ENCODE measurements at regions not wholly inside any gene's neighbourhood (a gene's known extent, or its start where the extent isn't known, plus 50 kb on each side); places are given as distances from the start of the nearest gene placed in this dataset.

GRCh38 chr5:124440471-124440870, 306.0 kb downstream of the ZNF608 start:
- Histone ChIP-seq H3K36me3 (ENCODE audit: control insufficient read depth in 2 of 4, insufficient read depth in 4 of 4, low read length in 3 of 4) (no peaks in the 10 kb centered on the region), H3K18ac (ENCODE audit: extremely low read depth, low read length) (no peak overlapping the region), H2BK12ac (ENCODE audit: low read depth, low read length) (no peak overlapping the region; the same call in 1 of the 2 replicates), H4K5ac (ENCODE audit: insufficient read length, low read depth, low read length) (no peak overlapping the region), H3K4me2 (ENCODE audit: insufficient read depth in 1 of 2, low read depth in 2 of 2, low read length in 2 of 2) (no peak overlapping the region), H4K8ac (ENCODE audit: extremely low read depth, insufficient read depth, low read length) (no peak overlapping the region), H2AK5ac (ENCODE audit: low read depth, low read length) (no peak overlapping the region), H3K27me3 (replicated peaks in 1 of 4; ENCODE audit: control insufficient read depth in 3 of 4, extremely low read depth in 1 of 4, insufficient read depth in 3 of 4, low read length in 3 of 4) (peaks cover 0 to 2% (median 0%) of the 10 kb centered on the region in 4 experiments; a peak in 1 of 7 replicates), H3K4me3 (ENCODE audit: extremely low read depth in 1 of 4, insufficient read depth in 2 of 4, low read depth in 3 of 4, low read length in 4 of 4) (no peak overlapping the region), H3K27ac (ENCODE audit: low read depth, low read length) (no peak overlapping the region), H3K4ac (replicated peaks; ENCODE audit: insufficient read length, low read depth, low read length) (no peak overlapping the region), H3K56ac (replicated peaks; ENCODE audit: insufficient read length, low read depth, low read length) (no peak overlapping the region), H4K91ac (replicated peaks; ENCODE audit: insufficient read length, low read length) (peak overlapping the region; percentile 32), H3K14ac (ENCODE audit: insufficient read length) (no peak overlapping the region), H3K9me3 (ENCODE audit: insufficient read depth in 2 of 2, low read depth in 1 of 2, low read length in 1 of 2) (no peaks in the 10 kb centered on the region), H2BK20ac (ENCODE audit: low read length) (0 out of 2 replicates have a peak overlapping the region, but pooled peaks have one; percentile 49), H2BK120ac (replicated peaks; ENCODE audit: low read depth, low read length) (no peak overlapping the region), H3K23me2 (ENCODE audit: low read depth, low read length) (no peaks in the 10 kb centered on the region), H2BK15ac (ENCODE audit: low read length) (no peak overlapping the region), H3K23ac (ENCODE audit: insufficient read length) (no peak overlapping the region), H4K20me1 (replicated peaks in 1 of 2; ENCODE audit: control insufficient read depth in 1 of 2, insufficient read depth in 2 of 2, low read length in 2 of 2) (no peaks in the 10 kb centered on the region), H2BK5ac (ENCODE audit: low read depth, low read length) (peak overlapping the region; percentile 15; the same call in 1 of the 2 replicates), H3K79me1 (ENCODE audit: low read depth, low read length) (no peaks in the 10 kb centered on the region), H3K79me2 (ENCODE audit: control insufficient read depth in 1 of 2, insufficient read depth in 2 of 2, low read length in 2 of 2) (no peaks in the 10 kb centered on the region), H3K4me1 (replicated peaks in 1 of 4; ENCODE audit: control insufficient read depth in 3 of 4, insufficient read depth in 4 of 4, low read length in 3 of 4) (peaks cover 2 to 20% (median 15%) of the 10 kb centered on the region in 4 experiments; a peak in 6 of 7 replicates), H2AFZ (ENCODE audit: low read length) (no peak overlapping the region), H3K9ac (replicated peaks in 1 of 4; ENCODE audit: extremely low read depth in 1 of 4, low read depth in 3 of 4, low read length in 3 of 4) (no peak overlapping the region)
- WGBS, 2 experiments (ENCODE audit: extremely low coverage in 1 of 2, insufficient coverage in 1 of 2, insufficient read length in 1 of 2, insufficient replicate concordance in 2 of 2, low coverage in 1 of 2, low lambda C conversion rate in 2 of 2, missing lambda C conversion rate in 1 of 2), result 95% methylated on average over 4 of the region's 4 CpGs; no CpG with 5 or more reads in 1 of the 2 experiments
- TF ChIP-seq SRF (IDR thresholded peaks at IDR 0.05; ENCODE audit: low read depth, low read length), result no peak
- no peak for DNase-seq (ENCODE audit: low read depth in 1 of 2, low spot score in 2 of 2)
- POLR2A ChIA-PET (ENCODE audit: partially characterized antibody), result no interaction called here
- CTCF ChIA-PET (ENCODE audit: partially characterized antibody), result no interaction called here
- peak; percentile 7 for FAIRE-seq

All from H1 (cell line).